Retinal pigment epithelial cell (primary cell): ENCODE measurements at regions not wholly inside any gene's neighbourhood (a gene's known extent, or its start where the extent isn't known, plus 50 kb on each side); places are given as distances from the start of the nearest gene placed in this dataset.

ENCODE experiments used
- DNase-seq: peaks from one replicate; pipeline ENCODE4 v3.0.0-alpha.2; 2010; ENCODE audit warnings: low read depth
- H3K4me3 ChIP-seq: 2 replicates; pipeline ENCODE4 v1.5.1; 2011; ENCODE audit warnings: mild to moderate bottlenecking, low read length, control low read depth, moderate library complexity
- TF ChIP-seq, protein P1 (sequence below): conservative IDR thresholded peaks from 2 replicates; pipeline ENCODE4 v1.5.1; 2011; ENCODE audit warnings: low read depth, low read length, control low read depth, inconsistent platforms

DNA sequence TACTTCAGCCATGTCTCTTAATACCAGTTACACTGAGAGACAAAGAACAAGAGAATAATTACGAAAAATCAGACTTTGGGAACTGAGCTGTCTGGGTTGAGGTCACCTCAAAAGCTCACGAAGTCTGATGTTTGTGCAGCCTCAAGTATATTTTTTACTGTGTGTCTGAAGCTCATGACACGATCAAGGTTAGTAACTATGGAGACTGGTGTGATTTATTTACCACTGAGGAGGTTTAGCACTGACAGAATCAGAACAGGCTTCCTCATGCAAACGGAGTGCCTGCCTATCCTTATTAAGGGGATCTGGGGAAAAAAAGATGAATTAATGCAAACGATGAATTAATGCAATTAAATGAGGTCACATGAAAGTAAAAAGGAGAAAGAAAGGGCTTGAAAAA, 61.1 kb upstream of the RAPH1 start:
- TF ChIP-seq, protein P1, sequence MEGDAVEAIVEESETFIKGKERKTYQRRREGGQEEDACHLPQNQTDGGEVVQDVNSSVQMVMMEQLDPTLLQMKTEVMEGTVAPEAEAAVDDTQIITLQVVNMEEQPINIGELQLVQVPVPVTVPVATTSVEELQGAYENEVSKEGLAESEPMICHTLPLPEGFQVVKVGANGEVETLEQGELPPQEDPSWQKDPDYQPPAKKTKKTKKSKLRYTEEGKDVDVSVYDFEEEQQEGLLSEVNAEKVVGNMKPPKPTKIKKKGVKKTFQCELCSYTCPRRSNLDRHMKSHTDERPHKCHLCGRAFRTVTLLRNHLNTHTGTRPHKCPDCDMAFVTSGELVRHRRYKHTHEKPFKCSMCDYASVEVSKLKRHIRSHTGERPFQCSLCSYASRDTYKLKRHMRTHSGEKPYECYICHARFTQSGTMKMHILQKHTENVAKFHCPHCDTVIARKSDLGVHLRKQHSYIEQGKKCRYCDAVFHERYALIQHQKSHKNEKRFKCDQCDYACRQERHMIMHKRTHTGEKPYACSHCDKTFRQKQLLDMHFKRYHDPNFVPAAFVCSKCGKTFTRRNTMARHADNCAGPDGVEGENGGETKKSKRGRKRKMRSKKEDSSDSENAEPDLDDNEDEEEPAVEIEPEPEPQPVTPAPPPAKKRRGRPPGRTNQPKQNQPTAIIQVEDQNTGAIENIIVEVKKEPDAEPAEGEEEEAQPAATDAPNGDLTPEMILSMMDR = no peak
- DNase-seq = no peak
- H3K4me3 ChIP-seq = no peak overlapping the region

DNA sequence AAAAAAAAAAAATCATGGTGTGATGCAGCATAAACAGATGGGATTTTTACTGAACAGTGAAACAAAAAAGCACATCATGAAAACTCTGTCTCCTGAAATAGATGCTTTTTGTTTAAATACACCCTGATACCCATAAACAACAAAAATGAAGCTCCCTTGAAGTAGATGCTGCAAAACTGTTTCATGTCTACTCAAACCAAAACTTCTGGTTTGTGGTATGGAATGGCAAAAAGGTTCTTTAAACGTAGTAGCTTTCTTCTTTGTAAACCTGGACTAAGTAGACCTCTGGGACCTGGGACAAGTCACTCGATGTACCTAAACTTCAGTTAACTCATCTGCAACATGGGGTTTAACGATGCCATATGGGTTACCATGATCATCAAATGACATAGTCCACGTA, 64.4 kb upstream of the RAPH1 start:
- DNase-seq = no peak
- H3K4me3 ChIP-seq = no peak overlapping the region
- TF ChIP-seq, protein P1 = no peak

DNA sequence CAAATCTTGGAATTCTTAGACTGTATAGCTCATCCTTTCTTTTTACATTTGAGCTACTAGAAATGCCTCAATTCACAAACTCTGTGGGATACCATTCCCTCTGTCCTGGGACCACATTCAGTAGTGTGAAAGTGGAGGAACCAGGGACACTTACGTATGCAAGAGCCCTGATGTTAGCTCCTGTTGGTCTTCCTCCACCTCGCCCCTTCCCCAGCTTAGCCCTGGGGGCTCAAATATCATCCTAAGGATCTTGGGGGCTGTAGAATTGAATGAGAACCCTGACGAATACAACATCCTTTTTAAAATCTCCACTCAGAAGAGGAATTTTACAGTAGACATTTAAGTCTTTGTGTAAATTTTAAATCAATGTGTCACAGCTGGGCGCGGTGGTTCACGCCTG, 65.2 kb upstream of the RAPH1 start:
- no peak for DNase-seq
- TF ChIP-seq, protein P1 = no peak
- H3K4me3 ChIP-seq = no peak overlapping the region

DNA sequence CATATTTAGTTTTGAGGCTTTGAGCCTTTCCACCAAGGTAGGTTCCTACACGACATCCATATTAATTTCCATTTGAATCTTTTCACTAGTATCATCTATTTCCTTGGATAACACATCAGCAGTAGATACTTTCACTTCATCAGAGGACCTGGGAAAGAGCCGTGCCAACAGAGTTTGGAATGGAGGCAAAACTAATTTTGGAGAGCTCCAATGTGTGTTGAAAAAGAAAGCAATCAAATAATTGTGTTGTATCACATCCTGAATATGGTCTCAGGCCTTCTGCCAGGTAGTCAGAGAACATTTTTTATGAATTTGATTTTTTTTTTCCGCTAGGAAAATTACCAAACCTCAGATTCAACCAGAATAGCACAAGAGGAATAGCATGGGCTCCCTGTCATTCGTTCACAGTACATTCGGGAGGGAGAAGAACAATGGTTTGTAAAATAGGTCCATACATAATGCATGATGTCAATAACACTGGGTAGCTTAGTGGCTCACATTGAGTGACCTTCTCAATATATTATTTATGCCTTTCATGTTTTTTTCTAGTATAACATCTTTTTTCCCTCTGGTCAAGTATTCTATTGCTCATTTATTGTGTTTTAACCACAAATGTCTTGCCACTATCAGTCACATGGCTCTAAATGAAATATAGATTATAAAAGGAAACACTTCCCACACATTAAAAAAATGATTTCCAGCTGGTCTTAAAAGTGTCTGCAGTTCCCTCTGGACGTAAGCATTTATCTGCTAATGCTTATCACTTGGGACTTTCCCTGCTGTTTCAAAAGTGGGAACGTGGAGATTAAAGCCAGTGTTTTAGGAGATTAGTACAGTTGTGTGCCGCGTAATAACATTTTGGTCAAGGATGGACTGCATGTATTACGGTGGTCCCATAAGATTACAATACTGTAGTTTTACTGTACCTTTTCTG, 68.6 kb upstream of the RAPH1 start:
- H3K4me3 ChIP-seq = no peak overlapping the region
- DNase-seq = no peak
- TF ChIP-seq, protein P1 = no peak

DNA sequence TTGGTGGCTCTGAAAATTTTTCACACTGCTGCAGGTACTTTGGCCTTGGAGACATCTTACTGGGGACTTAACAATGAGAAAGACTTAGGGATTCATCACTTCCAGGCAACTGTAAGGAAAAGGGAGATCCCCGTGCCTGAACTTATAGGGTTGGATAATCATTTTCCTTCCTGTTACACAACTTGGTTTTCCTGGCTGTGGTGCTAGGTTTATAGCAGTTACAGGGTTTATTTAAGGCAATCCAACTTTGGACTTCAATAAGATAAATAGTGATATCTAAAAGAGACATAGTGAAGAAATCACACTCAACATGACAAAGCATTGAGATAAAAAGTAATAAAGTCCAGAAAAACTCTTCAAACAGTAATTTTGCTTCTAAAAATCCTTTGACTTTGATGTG, 70.2 kb upstream of the RAPH1 start:
- TF ChIP-seq, protein P1 = no peak
- DNase-seq = no peak
- no peak overlapping the region for H3K4me3 ChIP-seq

DNA sequence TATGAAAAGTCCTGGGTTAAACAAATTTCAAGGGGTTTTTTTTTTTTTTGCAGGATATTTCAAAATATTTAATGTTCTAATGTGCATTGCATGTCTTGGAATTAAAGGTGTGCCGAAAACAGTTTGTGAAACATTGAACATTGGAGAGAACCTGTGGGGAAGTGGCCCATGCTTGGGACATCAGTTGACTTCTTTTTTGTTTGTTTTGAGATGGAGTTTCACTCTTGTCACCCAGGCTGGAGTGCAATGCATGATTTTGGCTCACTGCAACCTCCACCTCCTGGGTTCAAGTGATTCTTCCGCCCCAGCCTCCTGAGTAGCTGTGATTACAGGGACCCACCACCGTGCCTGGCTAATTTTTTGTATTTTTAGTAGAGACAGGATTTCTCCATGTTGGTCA, 71.0 kb upstream of the RAPH1 start:
- TF ChIP-seq, protein P1 = no peak
- no peak overlapping the region for H3K4me3 ChIP-seq
- no peak for DNase-seq

DNA sequence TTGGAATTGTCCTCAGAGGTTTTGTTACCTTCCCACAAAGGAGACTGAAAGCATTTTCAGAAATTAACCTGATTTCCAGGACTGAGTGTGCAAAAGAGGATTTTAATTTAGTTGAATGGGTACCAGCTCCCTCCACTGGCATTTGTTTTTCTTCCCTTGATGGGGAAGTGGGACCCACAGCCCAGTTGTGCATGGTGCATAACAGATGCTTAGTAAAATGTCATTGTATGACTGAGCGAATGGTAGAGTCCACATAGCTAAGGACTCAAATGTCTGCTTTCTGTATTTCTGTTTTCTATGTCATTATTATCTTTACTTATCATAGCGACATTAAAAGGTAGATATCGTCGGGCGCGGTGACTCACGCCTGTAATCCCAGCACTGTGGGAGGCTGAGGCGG, 75.5 kb upstream of the RAPH1 start:
- no peak overlapping the region for H3K4me3 ChIP-seq
- DNase-seq = no peak
- TF ChIP-seq, protein P1 = no peak
